H1 (cell line): ENCODE measurements at regions not wholly inside any gene's neighbourhood (a gene's known extent, or its start where the extent isn't known, plus 50 kb on each side); places are given as distances from the start of the nearest gene placed in this dataset.

Experiments used
- CTCF ChIA-PET: fragments of 300-600 bp; sonication (Branson Sonifier 250); formaldehyde crosslinking; loops from one replicate; lab custom pipeline; 2021; ENCODE audit not compliant: partially characterized antibody; lab: Charles Lee
- POLR2A ChIA-PET: fragments of 300-600 bp; sonication (Branson Sonifier 250); formaldehyde crosslinking; loops from one replicate; lab custom pipeline; 2021; ENCODE audit warnings: inconsistent platforms; ENCODE audit not compliant: partially characterized antibody; lab: Charles Lee
- DNase-seq, 2 experiments: peaks; one replicate each; pipeline versions ENCODE4 v3.0.0 to v3.0.0-alpha.2; 2010 to 2022; ENCODE audit warnings: low spot score in 2 of 2, low read depth in 1 of 2, mixed read lengths in 1 of 2
- FAIRE-seq: peaks from 2 replicates; lab custom pipeline; 2011; peaks lifted over from hg19 to GRCh38; lab: Jason Lieb, UNC
- H2AFZ ChIP-seq: 2 replicates; pipeline ENCODE4 v1.8.1; 2012; ENCODE audit warnings: low read length, inconsistent platforms
- H2AK5ac ChIP-seq: 2 replicates; pipeline ENCODE4 v1.6.1; 2013; ENCODE audit warnings: low read depth, low read length
- H2BK120ac ChIP-seq: replicated peaks from 2 replicates; pipeline ENCODE3; 2013; ENCODE audit warnings: low read depth, low read length, inconsistent platforms
- H2BK12ac ChIP-seq: 2 replicates; pipeline ENCODE4 v1.6.1; 2013; ENCODE audit warnings: low read depth, low read length
- H2BK15ac ChIP-seq: 2 replicates; pipeline ENCODE4 v1.6.1; 2013; ENCODE audit warnings: low read length
- H2BK20ac ChIP-seq: 2 replicates; pipeline ENCODE4 v1.6.1; 2013; ENCODE audit warnings: low read length
- H2BK5ac ChIP-seq: 2 replicates; pipeline ENCODE4 v1.6.1; 2013; ENCODE audit warnings: low read depth, low read length
- H3K14ac ChIP-seq: 2 replicates; pipeline ENCODE4 v1.6.1; 2013; ENCODE audit warnings: inconsistent platforms; ENCODE audit not compliant: insufficient read length
- H3K18ac ChIP-seq: 2 replicates; pipeline ENCODE4 v1.6.1; 2013; ENCODE audit warnings: low read length; ENCODE audit errors: extremely low read depth
- H3K23ac ChIP-seq: 2 replicates; pipeline ENCODE4 v1.6.1; 2013; ENCODE audit warnings: inconsistent platforms; ENCODE audit not compliant: insufficient read length
- H3K23me2 ChIP-seq: 2 replicates; pipeline ENCODE4 v1.6.1; 2013; ENCODE audit warnings: low read depth, low read length
- H3K27ac ChIP-seq: 2 replicates; pipeline ENCODE4 v1.6.1; 2011; ENCODE audit warnings: low read depth, low read length, inconsistent platforms
- H3K27me3 ChIP-seq, 4 experiments: replicated peaks in 1 of 4; 1 replicate in 1 of 4; 2 replicates in 3 of 4; pipeline versions ENCODE4 v1.6.1 to v1.8.1; 2011 to 2013; ENCODE audit warnings: low read length in 3 of 4, mild to moderate bottlenecking in 3 of 4, inconsistent platforms in 2 of 4, mixed read lengths in 2 of 4, moderate library complexity in 1 of 4; ENCODE audit not compliant: control insufficient read depth in 3 of 4, insufficient read depth in 3 of 4; ENCODE audit errors: extremely low read depth in 1 of 4
- H3K36me3 ChIP-seq, 4 experiments: 2 replicates each; pipeline versions ENCODE4 v1.6.1 to v1.8.1; 2011 to 2013; ENCODE audit warnings: mild to moderate bottlenecking in 4 of 4, low read length in 3 of 4, moderate library complexity in 2 of 4, control low read depth in 1 of 4, inconsistent platforms in 1 of 4; ENCODE audit not compliant: insufficient read depth in 4 of 4, control insufficient read depth in 2 of 4
- H3K4ac ChIP-seq: replicated peaks from 2 replicates; pipeline ENCODE3; 2013; ENCODE audit warnings: low read length, low read depth, mixed read lengths, inconsistent platforms; ENCODE audit not compliant: insufficient read length
- H3K4me1 ChIP-seq, 4 experiments: replicated peaks in 1 of 4; 1 replicate in 1 of 4; 2 replicates in 3 of 4; pipeline versions ENCODE4 v1.6.1 to v1.8.1; 2011 to 2013; ENCODE audit warnings: low read length in 3 of 4, inconsistent platforms in 2 of 4, mixed read lengths in 1 of 4; ENCODE audit not compliant: insufficient read depth in 4 of 4, control insufficient read depth in 3 of 4
- H3K4me2 ChIP-seq, 2 experiments: 2 replicates each; pipeline versions ENCODE4 v1.6.1 to v1.8.1; 2011 to 2013; ENCODE audit warnings: low read depth in 2 of 2, low read length in 2 of 2, control low read depth in 1 of 2, inconsistent platforms in 1 of 2, mild to moderate bottlenecking in 1 of 2; ENCODE audit not compliant: insufficient read depth in 1 of 2
- H3K4me3 ChIP-seq, 4 experiments: fragments of 200-600, 300-600 bp in 1 of 4; sonication (generic), shearing (Covaris generic), sonication (Bioruptor Twin) in 1 of 4; 2 replicates each; pipeline versions ENCODE4 v1.5.1 to v1.8.1; 2011 to 2016; ENCODE audit warnings: low read length in 4 of 4, low read depth in 3 of 4, control low read depth in 2 of 4, inconsistent platforms in 2 of 4, mild to moderate bottlenecking in 2 of 4, mixed read lengths in 1 of 4, moderate library complexity in 1 of 4; ENCODE audit not compliant: insufficient read depth in 2 of 4; ENCODE audit errors: extremely low read depth in 1 of 4
- H3K56ac ChIP-seq: replicated peaks from 2 replicates; pipeline ENCODE3; 2013; ENCODE audit warnings: low read depth, mild to moderate bottlenecking, mixed read lengths, low read length, inconsistent platforms; ENCODE audit not compliant: insufficient read length
- H3K79me1 ChIP-seq: 2 replicates; pipeline ENCODE4 v1.6.1; 2013; ENCODE audit warnings: low read depth, low read length, control low read depth
- H3K79me2 ChIP-seq, 2 experiments: 2 replicates each; pipeline versions ENCODE4 v1.6.1 to v1.8.1; 2012 to 2013; ENCODE audit warnings: low read length in 2 of 2, mild to moderate bottlenecking in 2 of 2, inconsistent platforms in 1 of 2; ENCODE audit not compliant: insufficient read depth in 2 of 2, control insufficient read depth in 1 of 2
- H3K9ac ChIP-seq, 4 experiments: replicated peaks in 1 of 4; 1 replicate in 1 of 4; 2 replicates in 3 of 4; pipeline versions ENCODE4 v1.6.1 to v1.8.1; 2011 to 2013; ENCODE audit warnings: low read depth in 3 of 4, low read length in 3 of 4, control low read depth in 2 of 4, mild to moderate bottlenecking in 2 of 4, moderate library complexity in 2 of 4, inconsistent platforms in 1 of 4; ENCODE audit errors: extremely low read depth in 1 of 4
- H3K9me3 ChIP-seq, 2 experiments: 2 replicates each; pipeline versions ENCODE4 v1.6.1 to v1.8.1; 2012 to 2013; ENCODE audit warnings: mild to moderate bottlenecking in 2 of 2, moderate library complexity in 2 of 2, control low read depth in 1 of 2, inconsistent platforms in 1 of 2, low read depth in 1 of 2, low read length in 1 of 2, mixed read lengths in 1 of 2; ENCODE audit not compliant: insufficient read depth in 2 of 2
- H4K20me1 ChIP-seq, 2 experiments: replicated peaks in 1 of 2; 2 replicates each; pipeline versions ENCODE3 to v1.8.1; 2011 to 2013; ENCODE audit warnings: inconsistent platforms in 2 of 2, low read length in 2 of 2, mild to moderate bottlenecking in 1 of 2; ENCODE audit not compliant: insufficient read depth in 2 of 2, control insufficient read depth in 1 of 2
- H4K5ac ChIP-seq: 2 replicates; pipeline ENCODE4 v1.6.1; 2013; ENCODE audit warnings: low read length, low read depth, mixed read lengths, inconsistent platforms; ENCODE audit not compliant: insufficient read length
- H4K8ac ChIP-seq: 2 replicates; pipeline ENCODE4 v1.8.0; 2013; ENCODE audit warnings: mild to moderate bottlenecking, moderate library complexity, low read length, inconsistent platforms; ENCODE audit not compliant: insufficient read depth; ENCODE audit errors: extremely low read depth
- H4K91ac ChIP-seq: replicated peaks from 2 replicates; pipeline ENCODE3; 2013; ENCODE audit warnings: low read length, mixed read lengths, inconsistent platforms; ENCODE audit not compliant: insufficient read length
- CBX5 ChIP-seq: fragments of 300-800, 300-1000 bp; sonication (generic); IDR thresholded peaks from 2 replicates; pipeline ENCODE4 v1.7.1; 2016; ENCODE audit warnings: antibody characterized with exemption, low read length, low read depth
- CHD1 ChIP-seq: IDR thresholded peaks from 2 replicates; pipeline ENCODE4 v1.6.1; 2012; ENCODE audit warnings: low read depth, low read length, improper control_type of control experiment
- CTBP2 ChIP-seq: IDR thresholded peaks from 2 replicates; pipeline ENCODE4 v1.7.0; 2011; ENCODE audit warnings: borderline replicate concordance, mild to moderate bottlenecking, moderate library complexity, mixed read lengths, low read length; ENCODE audit not compliant: insufficient read depth, insufficient read length
- EGR1 ChIP-seq: IDR thresholded peaks from 2 replicates; pipeline ENCODE4 v1.6.1; 2011; ENCODE audit warnings: low read depth, low read length, borderline replicate concordance
- HDAC6 ChIP-seq: IDR thresholded peaks from one replicate; pipeline ENCODE4 v1.7.1; 2012; ENCODE audit warnings: low read depth, mild to moderate bottlenecking, inconsistent platforms, low read length, moderate library complexity
- SP4 ChIP-seq: IDR thresholded peaks from 2 replicates; pipeline ENCODE4 v1.6.1; 2012; ENCODE audit warnings: low read length, inconsistent platforms
- TCF12 ChIP-seq: IDR thresholded peaks from 2 replicates; pipeline ENCODE4 v1.6.1; 2011; ENCODE audit warnings: low read depth, mild to moderate bottlenecking, low read length
- WGBS, 2 experiments: shearing (Covaris generic) in 1 of 2; methylation state at CpG; one replicate each; pipeline versions ENCODE4 v1.1.6 to v1.1.7; 2013 to 2015; ENCODE audit warnings: low lambda C conversion rate in 2 of 2, mixed read lengths in 2 of 2, inconsistent platforms in 1 of 2, low coverage in 1 of 2, missing lambda C conversion rate in 1 of 2; ENCODE audit not compliant: insufficient replicate concordance in 2 of 2, insufficient coverage in 1 of 2, insufficient read length in 1 of 2; ENCODE audit errors: extremely low coverage in 1 of 2, missing lambda C conversion rate in 1 of 2; 5-methylcytosine and 5-hydroxymethylcytosine counted together

- H2BK120ac ChIP-seq: no peak overlapping the region
- no peak overlapping the region for H3K4ac ChIP-seq
- H3K27me3 ChIP-seq: no peaks in the 10 kb centered on the region
- H3K36me3 ChIP-seq: no peaks in the 10 kb centered on the region
- no peak overlapping the region for H3K4me2 ChIP-seq
- H2AFZ ChIP-seq: no peak overlapping the region
- H3K18ac ChIP-seq: no peak overlapping the region
- H3K14ac ChIP-seq: no peak overlapping the region
- H3K4me3 ChIP-seq: no peak overlapping the region
- DNase-seq: no peak
- no peak overlapping the region for H2BK5ac ChIP-seq
- no peaks in the 10 kb centered on the region for H3K79me1 ChIP-seq
- no peak overlapping the region for H2BK15ac ChIP-seq
- H2BK12ac ChIP-seq: no peak overlapping the region
- H4K5ac ChIP-seq: no peak overlapping the region
- POLR2A ChIA-PET: no interaction called here
- H3K4me1 ChIP-seq: no peaks in the 10 kb centered on the region
- no peak overlapping the region for H3K23ac ChIP-seq
- WGBS, 2 experiments: 94% methylated on average over 1 of the region's 1 CpG; no CpG with 5 or more reads in 1 of the 2 experiments
- no peaks in the 10 kb centered on the region for H3K79me2 ChIP-seq
- TF ChIP-seq CBX5: no peak
- no peak for TF ChIP-seq EGR1
- TF ChIP-seq CHD1: no peak
- TF ChIP-seq HDAC6: no peak
- no peak for TF ChIP-seq TCF12
- TF ChIP-seq CTBP2: no peak
- TF ChIP-seq SP4: no peak
- TF ChIP-seq, all 59 proteins: peak for 0
- H3K27ac ChIP-seq: no peak overlapping the region
- no peaks in the 10 kb centered on the region for H4K20me1 ChIP-seq
- no peak for FAIRE-seq
- no peaks in the 10 kb centered on the region for H3K9me3 ChIP-seq
- H2BK20ac ChIP-seq: no peak overlapping the region
- H2AK5ac ChIP-seq: no peak overlapping the region
- no peak overlapping the region for H3K9ac ChIP-seq
- no peaks in the 10 kb centered on the region; the same call in 1 of the 2 replicates for H3K23me2 ChIP-seq
- CTCF ChIA-PET: no interaction called here
- H4K8ac ChIP-seq: no peak overlapping the region
- H3K56ac ChIP-seq: no peak overlapping the region
- no peak overlapping the region for H4K91ac ChIP-seq
Measured at GRCh38 chr12:30567082-30567481, 128.6 kb downstream of the IPO8 start.
